Endothelial cell of umbilical vein (primary cell): ENCODE measurements at regions not wholly inside any gene's neighbourhood (a gene's known extent, or its start where the extent isn't known, plus 50 kb on each side); places are given as distances from the start of the nearest gene placed in this dataset.

Experiments used
- BruUV-seq: library from RNA; stranded (reverse); fragments of 400-500 nt; replicated peaks from 2 replicates; lab custom pipeline; 2021; lab: Mats Ljungman, UMichigan
- CTCF ChIA-PET: fragments of 300-600, 350-600 bp; sonication (Branson Sonifier 250); formaldehyde crosslinking; loops from one replicate; lab custom pipeline; 2021; ENCODE audit warnings: antibody characterized with exemption, inconsistent platforms; lab: Charles Lee
- POLR2A ChIA-PET: fragments of 300-600, 350-600 bp; sonication (Branson Sonifier 250); formaldehyde crosslinking; loops from one replicate; lab custom pipeline; 2021; ENCODE audit warnings: antibody characterized with exemption, inconsistent platforms; lab: Charles Lee
- DNase-seq: peaks from one replicate; pipeline ENCODE4 v3.0.0-alpha.2; 2011; ENCODE audit warnings: low read depth, low spot score
- FAIRE-seq: peaks from 2 replicates; lab custom pipeline; 2011; peaks lifted over from hg19 to GRCh38; lab: Jason Lieb, UNC
- H2AFZ ChIP-seq: 2 replicates; pipeline ENCODE4 v1.6.0; 2012; ENCODE audit warnings: low read depth, low read length, control low read depth, inconsistent platforms
- H3K27ac ChIP-seq: 2 replicates; pipeline ENCODE4 v1.5.1; 2011; ENCODE audit warnings: low read depth, mild to moderate bottlenecking, control low read depth, low read length, moderate library complexity; ENCODE audit not compliant: insufficient read depth
- H3K27me3 ChIP-seq, 2 experiments: 2 replicates each; pipeline versions ENCODE4 v1.6.0 to v1.6.1; 2011; ENCODE audit warnings: low read length in 2 of 2, mixed read lengths in 1 of 2; ENCODE audit not compliant: control insufficient read depth in 2 of 2, insufficient read depth in 2 of 2
- H3K36me3 ChIP-seq, 2 experiments: 2 replicates in 1 of 2; 3 replicates in 1 of 2; pipeline ENCODE4 v1.5.1; 2011; ENCODE audit warnings: low read length in 2 of 2, mild to moderate bottlenecking in 1 of 2, moderate library complexity in 1 of 2; ENCODE audit not compliant: control insufficient read depth in 2 of 2, insufficient read depth in 2 of 2; ENCODE audit errors: extremely low read depth in 1 of 2
- H3K4me1 ChIP-seq: 3 replicates; pipeline ENCODE4 v1.5.1; 2011; ENCODE audit warnings: mild to moderate bottlenecking, low read length; ENCODE audit not compliant: control insufficient read depth, insufficient read depth; ENCODE audit errors: extremely low read depth
- H3K4me2 ChIP-seq: 2 replicates; pipeline ENCODE4 v1.6.1; 2011; ENCODE audit warnings: low read length, control low read depth, mixed read lengths; ENCODE audit not compliant: insufficient read depth
- H3K4me3 ChIP-seq, 3 experiments: fragments of 200-600 bp in 1 of 3; sonication (generic), shearing (Covaris generic) in 1 of 3; replicated peaks in 1 of 3; 2 replicates each; pipeline ENCODE4 v1.5.1; 2011 to 2016; ENCODE audit warnings: control low read depth in 3 of 3, low read length in 3 of 3, mild to moderate bottlenecking in 2 of 3, inconsistent platforms in 1 of 3, low read depth in 1 of 3, moderate library complexity in 1 of 3; ENCODE audit not compliant: insufficient read depth in 1 of 3
- H3K79me2 ChIP-seq: 2 replicates; pipeline ENCODE4 v1.6.0; 2012; ENCODE audit warnings: low read length, inconsistent platforms; ENCODE audit not compliant: control insufficient read depth, insufficient read depth
- H3K9ac ChIP-seq: replicated peaks from 2 replicates; pipeline ENCODE3; 2011; ENCODE audit warnings: low read length, control low read depth; ENCODE audit not compliant: insufficient read depth; ENCODE audit errors: extremely low read depth
- H3K9me1 ChIP-seq: replicated peaks from 3 replicates; pipeline ENCODE4 v1.6.0; 2011; ENCODE audit warnings: mild to moderate bottlenecking, low read length; ENCODE audit not compliant: control insufficient read depth, insufficient read depth; ENCODE audit errors: extremely low read depth
- H3K9me3 ChIP-seq: replicated peaks from 2 replicates; pipeline ENCODE4 v1.5.1; 2012; ENCODE audit warnings: low read length, inconsistent platforms; ENCODE audit not compliant: control insufficient read depth, insufficient read depth
- H4K20me1 ChIP-seq: replicated peaks from 2 replicates; pipeline ENCODE3; 2011; ENCODE audit warnings: mild to moderate bottlenecking, low read length; ENCODE audit not compliant: control insufficient read depth, insufficient read depth; ENCODE audit errors: extremely low read depth
- EZH2 ChIP-seq: IDR thresholded peaks from 2 replicates; pipeline ENCODE4 v1.6.1; 2012; ENCODE audit warnings: borderline replicate concordance, low read depth, mild to moderate bottlenecking, moderate library complexity, low read length, inconsistent platforms; ENCODE audit not compliant: severe bottlenecking
- FOS ChIP-seq: IDR thresholded peaks from 2 replicates; pipeline ENCODE4 v1.6.1; 2011; ENCODE audit warnings: mild to moderate bottlenecking, low read length, moderate library complexity, borderline replicate concordance; ENCODE audit not compliant: insufficient read depth
- GATA2 ChIP-seq: IDR thresholded peaks from 2 replicates; pipeline ENCODE4 v1.7.0; 2011; ENCODE audit warnings: low read depth, mild to moderate bottlenecking, moderate library complexity, mixed read lengths, low read length; ENCODE audit not compliant: insufficient read length, insufficient read depth
- JUN ChIP-seq: IDR thresholded peaks from 2 replicates; pipeline ENCODE4 v1.6.1; 2011; ENCODE audit warnings: borderline replicate concordance, low read depth; ENCODE audit not compliant: insufficient read length, insufficient read depth
- MYC ChIP-seq: IDR thresholded peaks from one replicate; pipeline ENCODE4 v1.6.1; 2011; ENCODE audit warnings: mild to moderate bottlenecking, low read depth, low read length
- POLR2A ChIP-seq: IDR thresholded peaks from 2 replicates; pipeline ENCODE4 v1.6.1; 2012; ENCODE audit warnings: low read depth, mild to moderate bottlenecking, control low read depth, low read length
- POLR2AphosphoS5 ChIP-seq: IDR thresholded peaks from 2 replicates; pipeline ENCODE4 v1.6.1; 2012; ENCODE audit warnings: low read depth, mild to moderate bottlenecking, control low read depth, low read length, moderate library complexity; ENCODE audit not compliant: insufficient read depth
- dilution Hi-C: fragments of 300-500 bp; cut with MboI; formaldehyde crosslinking; loops from one replicate; pipeline ENCODE4 v1.15.0; 2019; ENCODE audit warnings: low sequenced_read_pairs; ENCODE audit not compliant: extremely low pct_ligation_motif_present
- intact Hi-C: fragments of 100-400 bp; cut with micrococcal nuclease; formaldehyde crosslinking; loops from one replicate; pipeline ENCODE4 v1.10.0; 2022
- TF ChIP-seq, protein P1 (sequence below), 2 donors: IDR thresholded peaks; 1 replicate in 1 of 2; 2 replicates in 1 of 2; pipeline ENCODE4 v1.5.1; 2011; ENCODE audit warnings: low read length in 2 of 2, mild to moderate bottlenecking in 2 of 2, moderate library complexity in 2 of 2, control low read depth in 1 of 2, inconsistent platforms in 1 of 2, low read depth in 1 of 2; ENCODE audit not compliant: insufficient read depth in 1 of 2; ENCODE audit errors: extremely low read depth in 1 of 2
- TF ChIP-seq, protein P2 (sequence below): IDR thresholded peaks from 2 replicates; pipeline ENCODE4 v1.6.1; 2011; ENCODE audit not compliant: insufficient read depth, insufficient read length

DNA sequence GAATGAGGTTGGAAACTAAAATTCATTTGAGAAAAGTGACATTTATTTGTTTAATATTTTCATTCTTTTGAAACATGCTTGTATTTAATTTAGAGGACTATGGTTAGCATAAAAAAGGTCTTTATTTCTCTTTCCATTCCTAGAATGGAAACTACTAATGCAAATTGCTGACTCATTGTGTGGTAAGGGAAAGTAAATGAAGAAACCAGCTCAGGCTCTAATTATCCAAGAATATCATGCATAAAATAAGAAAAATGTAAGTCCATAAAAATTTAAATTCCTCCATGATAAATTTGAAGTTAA lies 777.0 kb upstream of the SLITRK1 start:
- FAIRE-seq: no peak
- no peak overlapping the region for H3K4me2 ChIP-seq
- no peak for TF ChIP-seq GATA2
- TF ChIP-seq JUN: no peak
- TF ChIP-seq POLR2A: no peak
- no peak for DNase-seq
- no peak overlapping the region for H3K4me3 ChIP-seq
- ChIA-PET POLR2A (no interaction called here), CTCF (no interaction called here)
- H3K9me1 ChIP-seq: no peaks in the 10 kb centered on the region
- dilution Hi-C loops: no loop called here
- peaks cover 2% of the 10 kb centered on the region for H3K9me3 ChIP-seq
- H3K9ac ChIP-seq: no peak overlapping the region
- no peaks in the 10 kb centered on the region for H3K79me2 ChIP-seq
- no peaks in the 10 kb centered on the region for H3K27me3 ChIP-seq
- H3K27ac ChIP-seq: no peak overlapping the region
- intact Hi-C loops: no loop called here
- no TSS peak for BruUV-seq
- H3K36me3 ChIP-seq: no peaks in the 10 kb centered on the region
- H2AFZ ChIP-seq: no peak overlapping the region
- no peaks in the 10 kb centered on the region for H3K4me1 ChIP-seq
- H4K20me1 ChIP-seq: no peaks in the 10 kb centered on the region

GRCh38 chr13:84658491-84659358 lies 776.5 kb upstream of the SLITRK1 start:
- Histone ChIP-seq H3K79me2 (no peaks in the 10 kb centered on the region), H3K27ac (no peak overlapping the region), H4K20me1 (no peaks in the 10 kb centered on the region), H2AFZ (no peak overlapping the region), H3K36me3 (no peaks in the 10 kb centered on the region), H3K9me3 (peaks cover 2% of the 10 kb centered on the region), H3K27me3 (no peaks in the 10 kb centered on the region), H3K4me1 (no peaks in the 10 kb centered on the region), H3K4me2 (no peak overlapping the region), H3K4me3 (no peak overlapping the region), H3K9me1 (no peaks in the 10 kb centered on the region), H3K9ac (no peak overlapping the region)
- no TSS peak for BruUV-seq
- DNase-seq: no peak
- CTCF ChIA-PET: no interaction called here
- FAIRE-seq: no peak
- dilution Hi-C loops: no loop called here
- TF ChIP-seq GATA2: no peak
- no peak for TF ChIP-seq POLR2AphosphoS5
- TF ChIP-seq, protein P1, sequence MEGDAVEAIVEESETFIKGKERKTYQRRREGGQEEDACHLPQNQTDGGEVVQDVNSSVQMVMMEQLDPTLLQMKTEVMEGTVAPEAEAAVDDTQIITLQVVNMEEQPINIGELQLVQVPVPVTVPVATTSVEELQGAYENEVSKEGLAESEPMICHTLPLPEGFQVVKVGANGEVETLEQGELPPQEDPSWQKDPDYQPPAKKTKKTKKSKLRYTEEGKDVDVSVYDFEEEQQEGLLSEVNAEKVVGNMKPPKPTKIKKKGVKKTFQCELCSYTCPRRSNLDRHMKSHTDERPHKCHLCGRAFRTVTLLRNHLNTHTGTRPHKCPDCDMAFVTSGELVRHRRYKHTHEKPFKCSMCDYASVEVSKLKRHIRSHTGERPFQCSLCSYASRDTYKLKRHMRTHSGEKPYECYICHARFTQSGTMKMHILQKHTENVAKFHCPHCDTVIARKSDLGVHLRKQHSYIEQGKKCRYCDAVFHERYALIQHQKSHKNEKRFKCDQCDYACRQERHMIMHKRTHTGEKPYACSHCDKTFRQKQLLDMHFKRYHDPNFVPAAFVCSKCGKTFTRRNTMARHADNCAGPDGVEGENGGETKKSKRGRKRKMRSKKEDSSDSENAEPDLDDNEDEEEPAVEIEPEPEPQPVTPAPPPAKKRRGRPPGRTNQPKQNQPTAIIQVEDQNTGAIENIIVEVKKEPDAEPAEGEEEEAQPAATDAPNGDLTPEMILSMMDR (IDR thresholded peaks at IDR 0.05; ENCODE audit: extremely low read depth in 1 of 2, insufficient read depth in 1 of 2, low read depth in 1 of 2, low read length in 2 of 2): no peak
- no peak for TF ChIP-seq POLR2A
- TF ChIP-seq EZH2: no peak
- no peak for TF ChIP-seq MYC
- no peak for TF ChIP-seq JUN
- TF ChIP-seq, protein P2, sequence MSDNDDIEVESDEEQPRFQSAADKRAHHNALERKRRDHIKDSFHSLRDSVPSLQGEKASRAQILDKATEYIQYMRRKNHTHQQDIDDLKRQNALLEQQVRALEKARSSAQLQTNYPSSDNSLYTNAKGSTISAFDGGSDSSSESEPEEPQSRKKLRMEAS: no peak
- TF ChIP-seq FOS: no peak
- intact Hi-C loops: no loop called here
- POLR2A ChIA-PET: no interaction called here
